ENCODE measurements at regions not wholly inside any gene's neighbourhood (a gene's known extent, or its start where the extent isn't known, plus 50 kb on each side); places are given as distances from the start of the nearest gene placed in this dataset.

DNA sequence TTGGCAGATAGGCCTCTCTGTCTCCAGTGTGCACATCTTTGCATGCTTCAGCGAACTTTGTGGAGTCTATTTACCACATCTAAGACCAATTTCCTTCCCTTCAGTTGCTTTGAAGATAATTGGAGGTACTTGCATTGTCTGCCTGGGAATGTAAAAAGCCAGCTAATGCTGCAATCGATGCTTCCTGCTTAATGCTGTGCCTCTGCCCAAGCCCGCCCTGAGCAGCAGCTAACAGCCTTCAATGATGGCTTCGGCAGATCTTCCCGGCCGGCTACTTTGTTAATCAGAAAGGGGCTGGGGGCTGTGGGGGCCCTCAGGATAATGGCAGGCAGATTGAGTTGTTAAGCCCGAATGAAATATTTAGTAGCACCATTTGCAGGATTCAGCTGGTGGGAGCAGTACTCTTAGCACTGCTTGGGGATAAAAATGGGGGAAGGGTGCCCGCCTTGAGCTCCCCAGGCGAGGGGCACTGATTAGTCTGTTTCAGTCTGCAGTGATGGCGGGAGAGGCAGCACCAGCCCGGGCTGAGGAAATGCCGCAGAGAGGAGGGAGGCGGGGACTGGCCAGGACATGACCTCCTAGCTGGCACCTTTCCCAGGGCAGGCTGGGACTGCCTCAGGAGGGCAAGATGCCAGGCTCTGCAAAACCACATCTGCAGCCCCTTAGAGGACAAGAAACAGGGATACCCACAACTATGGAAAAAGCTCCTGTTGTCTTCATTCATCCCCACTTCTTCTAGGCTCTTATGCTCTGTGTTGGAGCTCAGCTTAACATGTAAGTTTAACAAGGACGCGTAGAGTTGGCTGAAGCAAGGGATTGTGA lies 460.0 kb downstream of the BUD13 start:
- H3K27ac Mint-ChIP-seq, result no peak overlapping the region
- DNase-seq (no peak), ATAC-seq (no peak)
- TF ChIP-seq, protein P1, sequence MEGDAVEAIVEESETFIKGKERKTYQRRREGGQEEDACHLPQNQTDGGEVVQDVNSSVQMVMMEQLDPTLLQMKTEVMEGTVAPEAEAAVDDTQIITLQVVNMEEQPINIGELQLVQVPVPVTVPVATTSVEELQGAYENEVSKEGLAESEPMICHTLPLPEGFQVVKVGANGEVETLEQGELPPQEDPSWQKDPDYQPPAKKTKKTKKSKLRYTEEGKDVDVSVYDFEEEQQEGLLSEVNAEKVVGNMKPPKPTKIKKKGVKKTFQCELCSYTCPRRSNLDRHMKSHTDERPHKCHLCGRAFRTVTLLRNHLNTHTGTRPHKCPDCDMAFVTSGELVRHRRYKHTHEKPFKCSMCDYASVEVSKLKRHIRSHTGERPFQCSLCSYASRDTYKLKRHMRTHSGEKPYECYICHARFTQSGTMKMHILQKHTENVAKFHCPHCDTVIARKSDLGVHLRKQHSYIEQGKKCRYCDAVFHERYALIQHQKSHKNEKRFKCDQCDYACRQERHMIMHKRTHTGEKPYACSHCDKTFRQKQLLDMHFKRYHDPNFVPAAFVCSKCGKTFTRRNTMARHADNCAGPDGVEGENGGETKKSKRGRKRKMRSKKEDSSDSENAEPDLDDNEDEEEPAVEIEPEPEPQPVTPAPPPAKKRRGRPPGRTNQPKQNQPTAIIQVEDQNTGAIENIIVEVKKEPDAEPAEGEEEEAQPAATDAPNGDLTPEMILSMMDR (IDR thresholded peaks at IDR 0.05), result no peak
- 31% methylated on average over 13 of the region's 15 CpGs for WGBS (ENCODE audit: insufficient coverage)
- no peak overlapping the region for H3K4me3 Mint-ChIP-seq
- intact Hi-C loops (cut with micrococcal nuclease), result no loop called here
- peaks cover 26 to 39% of the 10 kb centered on the region in 2 donors for H3K27me3 Mint-ChIP-seq (ENCODE audit: low read depth in 2 of 2)
- no peak overlapping the region for H3K27ac ChIP-seq (ENCODE audit: low read length)
- H3K4me1 ChIP-seq (ENCODE audit: control insufficient read depth, insufficient read depth, low read length), result no peaks in the 10 kb centered on the region
- no peaks in the 10 kb centered on the region for H3K27me3 ChIP-seq (ENCODE audit: control insufficient read depth, insufficient read depth, low read length)
- no peaks in the 10 kb centered on the region for H3K4me1 Mint-ChIP-seq
- no peaks in the 10 kb centered on the region for H3K9me3 Mint-ChIP-seq
- H3K36me3 Mint-ChIP-seq, result no peaks in the 10 kb centered on the region
- no peaks in the 10 kb centered on the region for H3K9me3 ChIP-seq (ENCODE audit: control insufficient read depth, insufficient read depth, low read length)
- no peak overlapping the region for H3K4me3 ChIP-seq (ENCODE audit: low read length)
- H3K36me3 ChIP-seq (ENCODE audit: control insufficient read depth, insufficient read depth, low read length), result no peaks in the 10 kb centered on the region

DNA sequence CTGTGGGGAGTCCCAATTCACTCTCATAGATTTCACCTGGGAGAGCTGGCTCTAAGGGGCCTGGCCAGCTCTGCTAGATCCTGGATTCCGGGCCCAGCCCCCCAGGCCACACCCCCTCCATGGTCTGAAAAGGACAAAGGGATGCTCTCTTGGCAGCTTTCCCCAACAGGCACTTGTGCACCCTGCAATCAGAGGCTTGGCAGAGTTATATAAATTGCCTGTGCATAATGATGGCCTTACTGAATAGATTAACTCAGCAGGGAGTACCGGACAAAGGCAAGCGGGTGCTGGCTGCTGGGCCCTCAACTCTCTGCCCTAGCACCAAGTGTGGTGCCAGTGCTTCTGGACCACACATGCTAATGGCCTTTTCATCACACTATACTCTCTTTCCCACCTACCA lies 461.6 kb downstream of the BUD13 start:
- no peak overlapping the region for H3K4me3 Mint-ChIP-seq
- Histone ChIP-seq H3K9me3 (ENCODE audit: control insufficient read depth, insufficient read depth, low read length) (no peaks in the 10 kb centered on the region), H3K4me1 (ENCODE audit: control insufficient read depth, insufficient read depth, low read length) (no peaks in the 10 kb centered on the region), H3K27me3 (ENCODE audit: control insufficient read depth, insufficient read depth, low read length) (no peaks in the 10 kb centered on the region), H3K27ac (ENCODE audit: low read length) (no peak overlapping the region), H3K36me3 (ENCODE audit: control insufficient read depth, insufficient read depth, low read length) (no peaks in the 10 kb centered on the region), H3K4me3 (ENCODE audit: low read length) (no peak overlapping the region)
- TF ChIP-seq, protein P1 (IDR thresholded peaks at IDR 0.05), result no peak
- WGBS (ENCODE audit: insufficient coverage), result 97% methylated on average over 3 of the region's 3 CpGs
- intact Hi-C loops (cut with micrococcal nuclease), result no loop called here
- H3K9me3 Mint-ChIP-seq, result no peaks in the 10 kb centered on the region
- H3K27me3 Mint-ChIP-seq (ENCODE audit: low read depth in 2 of 2), result peaks cover 21 to 34% of the 10 kb centered on the region in 2 donors
- no peaks in the 10 kb centered on the region for H3K4me1 Mint-ChIP-seq
- no peaks in the 10 kb centered on the region for H3K36me3 Mint-ChIP-seq
- H3K27ac Mint-ChIP-seq, result no peak overlapping the region
- DNase-seq (no peak), ATAC-seq (no peak)

DNA sequence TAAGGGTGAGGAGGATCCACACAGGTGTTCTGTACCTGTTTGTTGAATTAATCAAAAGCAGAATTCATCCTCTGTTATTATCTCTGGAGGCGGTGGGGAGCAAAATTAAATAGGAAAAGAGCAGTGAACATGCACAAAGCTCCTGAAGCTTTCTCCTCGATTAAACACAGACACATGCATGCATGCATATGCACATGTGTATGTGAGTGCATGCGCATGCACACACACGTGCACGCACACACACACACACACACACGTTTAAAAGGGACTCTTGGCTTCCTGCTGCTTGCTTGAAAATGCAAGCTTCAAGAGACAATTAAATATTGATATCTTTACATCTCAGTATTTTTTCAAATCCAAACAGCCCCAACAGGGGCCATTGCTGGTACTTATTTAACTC lies 462.1 kb downstream of the BUD13 start:
- H3K27me3 ChIP-seq (ENCODE audit: control insufficient read depth, insufficient read depth, low read length), result no peaks in the 10 kb centered on the region
- no peak for ATAC-seq
- no peak overlapping the region for H3K27ac Mint-ChIP-seq
- no peak overlapping the region for H3K4me3 Mint-ChIP-seq
- TF ChIP-seq, protein P1 (IDR thresholded peaks at IDR 0.05), result no peak
- H3K36me3 ChIP-seq (ENCODE audit: control insufficient read depth, insufficient read depth, low read length), result no peaks in the 10 kb centered on the region
- intact Hi-C loops (cut with micrococcal nuclease), result no loop called here
- no peaks in the 10 kb centered on the region for H3K4me1 Mint-ChIP-seq
- no peaks in the 10 kb centered on the region for H3K9me3 ChIP-seq (ENCODE audit: control insufficient read depth, insufficient read depth, low read length)
- H3K4me1 ChIP-seq (ENCODE audit: control insufficient read depth, insufficient read depth, low read length), result no peaks in the 10 kb centered on the region
- H3K27ac ChIP-seq (ENCODE audit: low read length), result no peak overlapping the region
- peaks cover 20 to 34% of the 10 kb centered on the region in 2 donors for H3K27me3 Mint-ChIP-seq (ENCODE audit: low read depth in 2 of 2)
- H3K4me3 ChIP-seq (ENCODE audit: low read length), result no peak overlapping the region
- 93% methylated on average over 6 of the region's 6 CpGs for WGBS (ENCODE audit: insufficient coverage)
- H3K36me3 Mint-ChIP-seq, result no peaks in the 10 kb centered on the region
- no peaks in the 10 kb centered on the region for H3K9me3 Mint-ChIP-seq
- no peak for DNase-seq

DNA sequence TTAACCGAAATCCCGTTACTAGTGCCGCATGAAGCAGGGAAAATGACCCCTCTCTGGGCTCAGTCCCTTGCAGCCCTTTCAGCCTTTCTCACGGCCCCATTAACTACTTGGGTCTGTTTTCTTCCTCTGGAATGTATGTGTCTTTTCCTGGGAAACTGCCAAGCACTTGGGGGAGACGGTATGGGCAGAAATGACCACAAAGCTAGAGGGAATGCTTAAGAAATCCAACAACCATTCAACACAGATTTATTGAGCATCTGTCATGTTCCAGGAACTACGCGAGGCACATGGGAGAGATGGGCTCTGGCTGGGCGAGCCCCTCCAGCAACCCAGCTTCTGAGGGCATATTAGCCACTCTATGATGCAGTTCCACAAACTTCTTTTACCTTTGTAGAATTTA lies 462.6 kb downstream of the BUD13 start:
- intact Hi-C loops (cut with micrococcal nuclease), result no loop called here
- no peak overlapping the region for H3K4me3 Mint-ChIP-seq
- Histone ChIP-seq H3K4me1 (ENCODE audit: control insufficient read depth, insufficient read depth, low read length) (no peaks in the 10 kb centered on the region), H3K9me3 (ENCODE audit: control insufficient read depth, insufficient read depth, low read length) (no peaks in the 10 kb centered on the region), H3K36me3 (ENCODE audit: control insufficient read depth, insufficient read depth, low read length) (no peaks in the 10 kb centered on the region), H3K27me3 (ENCODE audit: control insufficient read depth, insufficient read depth, low read length) (no peaks in the 10 kb centered on the region), H3K4me3 (ENCODE audit: low read length) (no peak overlapping the region), H3K27ac (ENCODE audit: low read length) (no peak overlapping the region)
- no peaks in the 10 kb centered on the region for H3K4me1 Mint-ChIP-seq
- no peaks in the 10 kb centered on the region for H3K9me3 Mint-ChIP-seq
- TF ChIP-seq, protein P1 (IDR thresholded peaks at IDR 0.05), result no peak
- H3K36me3 Mint-ChIP-seq, result no peaks in the 10 kb centered on the region
- DNase-seq, result no peak
- peaks cover 20 to 38% of the 10 kb centered on the region in 2 donors for H3K27me3 Mint-ChIP-seq (ENCODE audit: low read depth in 2 of 2)
- H3K27ac Mint-ChIP-seq, result no peak overlapping the region
- WGBS (ENCODE audit: insufficient coverage), result 88% methylated on average over 8 of the region's 8 CpGs
- no peak for ATAC-seq
